HG02798 (cell line): ENCODE measurements at regions not wholly inside any gene's neighbourhood (a gene's known extent, or its start where the extent isn't known, plus 50 kb on each side); places are given as distances from the start of the nearest gene placed in this dataset.
"Not testable (repeated sequence)": the region's sequence is repeated elsewhere in the genome, so short reads cannot be mapped to it uniquely, and the experiment has no call there.

ENCODE experiments used
- ATAC-seq: cut with Tn5 transposase; IDR thresholded peaks from one replicate; pipeline ENCODE4 v1.9.1; 2021; ENCODE audit warnings: mild to moderate bottlenecking; ENCODE audit not compliant: unreplicated experiment, poor library complexity

GRCh38 chr4:24372341-24372740 is 212.0 kb downstream of the DHX15 start:
- ATAC-seq, result no peak

DNA sequence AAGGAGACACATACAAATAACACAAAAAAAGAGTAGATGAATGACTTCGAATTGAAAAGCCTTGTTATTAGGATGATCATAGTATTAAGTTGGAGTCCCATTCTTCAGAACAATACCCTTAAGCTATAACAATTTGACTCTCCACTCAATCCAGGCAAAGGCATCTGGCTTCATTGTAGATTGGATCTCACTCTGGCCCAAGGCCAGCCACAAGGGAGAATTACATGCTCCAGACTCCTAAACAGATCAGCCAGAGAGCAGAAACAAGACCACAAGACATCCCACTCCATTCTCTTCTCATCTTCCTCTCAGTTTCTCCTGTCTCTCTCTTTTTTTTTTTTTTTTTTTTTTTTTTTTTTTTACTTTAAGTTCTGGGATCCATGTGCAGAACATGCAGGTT is 213.9 kb downstream of the DHX15 start:
- ATAC-seq, result no peak

DNA sequence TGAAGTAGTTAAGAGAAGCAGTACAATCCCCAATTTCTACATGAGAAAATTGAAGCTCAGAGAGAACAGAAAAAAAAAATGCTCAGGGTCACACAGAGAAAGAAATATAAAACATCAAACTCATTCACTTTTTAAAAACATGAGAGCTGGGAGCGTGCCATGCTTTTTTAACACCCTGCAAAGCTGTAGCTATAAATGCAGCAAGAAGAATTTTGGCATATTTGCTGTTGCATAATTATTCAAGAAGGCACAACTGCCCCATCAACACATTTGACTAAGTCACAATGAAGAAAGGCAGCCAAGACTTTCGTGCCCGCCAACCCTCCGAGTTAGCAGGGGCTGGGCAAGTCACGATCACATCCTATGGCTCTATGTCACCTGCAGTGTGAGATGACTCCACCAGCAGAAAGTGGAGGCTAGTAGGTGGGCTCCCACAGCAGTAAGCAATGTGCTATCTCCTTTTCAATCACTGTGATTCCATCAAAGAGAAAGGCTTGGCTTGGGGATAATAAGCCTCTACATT is 214.8 kb downstream of the DHX15 start:
- no peak for ATAC-seq

DNA sequence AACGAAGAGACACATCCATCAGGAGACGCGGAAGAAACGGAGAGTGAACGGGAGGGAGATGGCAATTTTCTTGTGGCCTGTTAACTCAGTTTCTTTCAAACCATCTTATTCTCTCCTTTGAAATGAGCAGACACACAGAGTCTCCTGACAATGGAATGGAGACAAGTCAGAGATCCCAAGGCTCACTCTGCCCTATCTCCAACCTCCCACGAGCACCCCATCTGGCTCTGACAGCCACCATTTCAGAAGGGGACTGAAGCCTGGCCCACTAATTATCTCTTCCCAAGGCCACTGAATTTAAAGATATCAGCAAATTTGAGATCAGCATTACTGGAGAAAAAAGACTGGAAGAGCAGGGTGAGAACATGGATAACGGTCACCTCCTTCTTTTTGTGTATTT is 215.6 kb downstream of the DHX15 start:
- no peak for ATAC-seq

GRCh38 chr4:24364852-24365251 is 219.5 kb downstream of the DHX15 start:
- ATAC-seq, result no peak

DNA sequence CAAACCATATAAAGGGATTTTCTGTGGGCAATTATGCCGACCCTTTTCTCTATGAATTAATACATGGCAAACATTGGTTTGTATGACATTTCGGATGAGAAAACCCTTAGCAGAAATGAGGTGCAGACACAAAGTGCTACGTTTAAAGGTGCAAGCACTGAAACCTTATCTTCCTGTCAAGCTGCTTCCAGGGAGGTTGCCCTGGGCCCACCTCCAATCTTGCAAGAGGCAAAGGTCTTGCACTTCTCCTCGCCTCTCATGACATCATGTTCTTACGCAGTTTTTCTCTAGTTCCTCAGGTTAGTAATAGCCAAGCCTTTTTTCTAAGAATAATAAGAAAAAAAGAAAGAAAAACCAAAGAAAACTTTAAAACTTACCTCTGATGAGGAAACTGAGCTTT is 220.1 kb downstream of the DHX15 start:
- ATAC-seq, result no peak

GRCh38 chr4:24363751-24364150 is 220.6 kb downstream of the DHX15 start:
- ATAC-seq, result no peak

DNA sequence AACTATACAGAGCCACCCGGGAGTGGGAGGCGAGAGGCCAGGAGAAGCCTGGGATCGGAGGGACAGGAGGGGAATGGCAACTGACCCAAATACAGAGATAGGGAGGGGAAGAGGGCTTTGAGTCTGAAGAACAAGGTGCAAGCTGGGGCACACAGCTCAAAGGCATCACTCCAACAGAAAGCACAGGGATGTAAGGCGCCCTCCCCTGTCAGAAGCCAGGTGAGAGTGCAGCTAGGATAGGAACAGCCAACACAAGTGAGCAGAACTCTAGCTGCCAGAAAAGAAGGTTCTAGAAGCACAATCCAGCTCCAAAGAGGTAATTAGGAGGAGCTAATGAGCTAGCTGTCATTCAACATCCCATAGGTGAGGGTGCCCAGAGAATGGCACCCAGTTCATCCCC is 232.2 kb downstream of the DHX15 start:
- ATAC-seq, result no peak

DNA sequence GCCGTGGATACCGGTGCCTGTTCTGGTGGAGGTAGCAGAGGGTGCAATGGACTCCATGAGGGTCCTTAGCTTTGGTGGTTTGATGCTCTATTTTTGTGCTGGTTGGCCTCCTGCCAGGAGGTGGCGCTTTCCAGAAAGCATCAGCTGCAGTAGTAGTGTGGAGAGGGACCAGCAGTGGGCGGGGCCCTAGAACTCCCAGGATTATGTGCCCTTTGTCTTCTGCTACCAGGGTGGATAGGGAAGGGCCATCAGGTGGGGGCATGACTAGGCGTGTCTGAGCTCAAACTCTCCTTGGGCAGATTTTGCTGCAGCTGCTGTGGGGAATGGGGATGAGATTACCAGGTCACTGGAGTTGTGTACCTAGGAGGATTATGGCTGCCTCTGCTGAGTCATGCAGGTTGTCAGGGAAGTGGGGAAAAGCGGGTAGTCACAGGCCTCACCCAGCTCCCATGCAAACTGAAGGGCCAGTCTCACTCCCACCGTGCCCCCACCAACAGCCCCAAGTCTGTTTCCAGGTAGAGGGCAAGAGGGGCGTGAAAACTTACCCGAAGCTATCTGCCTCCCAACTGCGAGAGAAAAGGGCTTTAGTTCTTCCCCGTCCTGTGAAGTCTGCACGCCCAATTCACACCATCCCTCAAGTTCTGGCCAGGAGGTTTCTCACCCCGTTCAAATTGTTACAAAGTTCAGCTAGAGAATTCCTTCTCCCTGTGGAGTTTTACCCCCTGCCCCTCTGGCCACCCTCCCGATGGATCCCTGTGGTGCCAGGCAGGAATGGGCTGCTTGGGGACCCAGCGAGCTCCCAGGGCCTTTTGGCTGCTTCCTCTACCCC is 235.0 kb downstream of the DHX15 start:
- not testable (repeated sequence) for ATAC-seq

DNA sequence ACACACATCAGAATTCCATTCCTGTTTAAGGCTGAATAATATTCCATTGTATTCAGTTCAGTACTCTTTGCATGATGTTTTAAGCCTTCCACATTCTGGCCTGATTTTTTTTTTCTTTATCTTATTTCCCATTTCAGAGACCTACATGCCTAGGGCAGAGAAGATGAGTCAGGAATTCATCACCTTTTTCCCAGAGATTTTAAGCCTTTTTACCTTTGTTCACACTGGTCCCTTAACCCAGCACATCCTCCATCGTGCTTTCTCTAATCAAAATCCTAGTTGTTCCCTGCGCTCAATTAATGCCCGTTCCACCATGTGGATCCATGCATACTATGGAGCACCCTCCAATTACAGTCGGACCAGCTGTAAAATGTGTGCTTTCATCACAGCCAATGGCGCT is 245.1 kb downstream of the DHX15 start:
- no peak for ATAC-seq

DNA sequence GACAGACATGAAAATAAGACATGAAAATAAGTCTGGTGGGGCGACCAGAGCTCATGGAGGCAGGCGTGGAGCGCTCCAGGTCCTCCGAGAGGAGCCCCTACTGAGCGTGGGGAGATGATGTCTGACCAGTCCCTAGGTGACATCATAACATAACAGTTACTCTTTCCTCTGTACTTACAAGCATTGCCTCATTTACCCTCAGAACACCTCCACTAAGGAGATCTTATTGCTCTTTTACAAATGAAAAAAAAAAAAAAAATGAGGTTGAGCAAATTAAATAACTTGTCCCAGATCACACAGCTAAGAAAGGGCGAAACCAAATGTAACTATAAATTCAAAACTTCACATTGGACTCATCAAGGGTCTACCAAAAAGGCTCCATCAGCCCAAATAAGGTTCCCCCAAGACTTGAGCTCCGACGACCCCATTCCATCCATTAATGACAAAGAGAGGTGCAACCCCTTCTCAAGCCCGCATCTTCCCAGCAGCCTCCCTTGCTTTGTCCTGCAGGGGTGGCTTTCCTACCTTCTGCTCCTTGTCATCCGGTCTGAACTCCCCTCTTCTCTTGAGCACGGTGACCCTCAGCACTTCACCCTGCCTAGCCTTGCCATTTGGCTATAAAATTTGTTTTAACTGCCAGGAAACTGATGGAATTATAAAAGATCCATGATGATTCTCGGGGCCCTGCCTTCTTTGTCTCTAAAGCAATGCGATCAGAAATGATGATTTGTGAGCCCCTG is 246.7 kb downstream of the DHX15 start:
- no peak for ATAC-seq

- ATAC-seq, result no peak
Measured at GRCh38 chr4:24335616-24336015, 248.7 kb downstream of the DHX15 start.

DNA sequence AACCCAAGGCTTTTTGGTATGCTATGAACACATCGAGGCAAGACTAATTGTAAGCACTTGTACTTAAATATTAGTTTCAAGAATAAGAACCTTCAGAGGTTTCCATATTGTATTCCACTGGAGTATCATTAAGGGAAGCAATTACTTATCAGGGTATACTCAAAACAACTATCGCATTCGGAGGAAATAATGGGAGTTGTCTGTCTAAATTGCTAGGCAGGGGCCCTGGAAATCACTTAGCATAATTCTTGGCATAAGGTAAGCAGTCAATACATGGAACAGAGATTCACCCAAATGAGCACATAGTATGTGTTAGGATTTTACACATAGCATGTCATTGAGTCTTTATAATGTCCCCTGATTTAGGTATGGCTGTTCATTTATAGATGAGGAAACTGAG is 249.4 kb downstream of the DHX15 start:
- ATAC-seq, result no peak

- no peak for ATAC-seq
Measured at GRCh38 chr4:24330573-24330972, 253.8 kb downstream of the DHX15 start.

DNA sequence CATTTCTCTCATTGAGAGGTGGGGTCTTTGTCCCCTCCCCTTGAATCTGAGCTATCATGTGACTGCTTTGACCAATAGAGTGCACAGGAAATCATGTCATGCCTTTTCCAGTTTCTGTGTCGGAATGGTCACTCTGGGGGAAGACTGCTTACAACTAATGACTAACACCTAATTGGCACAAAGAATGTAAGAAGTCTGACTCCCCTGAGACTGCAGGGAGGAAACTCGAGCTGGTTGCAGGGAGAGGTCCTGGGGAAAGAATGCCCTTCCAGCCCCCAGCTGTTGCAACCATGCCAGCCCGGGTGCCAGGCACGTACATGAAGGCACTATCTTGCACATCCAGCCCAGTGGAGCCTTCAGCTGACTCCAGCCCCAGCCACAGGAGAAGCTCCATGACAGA is 254.2 kb downstream of the DHX15 start:
- no peak for ATAC-seq

DNA sequence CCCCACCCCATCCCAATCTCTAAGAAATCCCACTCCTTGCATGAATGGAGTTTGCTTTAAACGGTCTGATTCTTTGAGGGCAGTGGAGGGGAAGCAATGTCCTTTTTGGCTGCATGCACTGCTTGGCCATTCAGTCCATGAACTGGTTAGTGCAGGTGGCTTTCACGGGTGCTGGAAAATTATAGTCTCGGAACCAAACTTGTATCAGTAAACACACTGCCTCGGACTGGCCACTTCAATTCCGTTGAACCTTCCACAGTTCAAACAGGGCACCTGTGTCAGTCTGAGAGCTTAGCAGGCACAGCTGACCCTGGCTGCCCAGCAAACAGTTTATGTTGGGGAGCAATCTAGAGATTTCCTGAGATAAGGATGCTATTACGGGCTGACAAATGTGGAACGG is 255.6 kb downstream of the DHX15 start:
- ATAC-seq, result no peak

- no peak for ATAC-seq
Measured at GRCh38 chr4:24328310-24328709, 256.0 kb downstream of the DHX15 start.

DNA sequence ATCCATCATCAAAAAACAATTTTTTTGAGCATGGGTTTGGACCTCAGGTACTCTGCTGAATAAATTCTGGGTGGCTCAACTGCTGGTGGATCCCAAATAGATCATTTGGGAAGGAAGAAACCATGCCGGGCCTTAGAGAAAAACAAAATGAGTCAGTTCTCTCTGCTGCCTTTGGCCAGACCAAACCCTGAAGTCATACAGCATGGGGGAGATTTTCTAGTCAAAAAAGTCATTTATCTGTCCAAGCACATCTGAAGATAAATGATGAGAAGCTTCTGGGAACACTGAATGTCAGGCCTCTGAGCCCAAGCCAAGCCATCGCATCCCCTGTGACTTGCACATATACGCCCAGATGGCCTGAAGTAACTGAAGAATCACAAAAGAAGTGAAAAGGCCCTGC is 261.4 kb downstream of the DHX15 start:
- ATAC-seq, result no peak

DNA sequence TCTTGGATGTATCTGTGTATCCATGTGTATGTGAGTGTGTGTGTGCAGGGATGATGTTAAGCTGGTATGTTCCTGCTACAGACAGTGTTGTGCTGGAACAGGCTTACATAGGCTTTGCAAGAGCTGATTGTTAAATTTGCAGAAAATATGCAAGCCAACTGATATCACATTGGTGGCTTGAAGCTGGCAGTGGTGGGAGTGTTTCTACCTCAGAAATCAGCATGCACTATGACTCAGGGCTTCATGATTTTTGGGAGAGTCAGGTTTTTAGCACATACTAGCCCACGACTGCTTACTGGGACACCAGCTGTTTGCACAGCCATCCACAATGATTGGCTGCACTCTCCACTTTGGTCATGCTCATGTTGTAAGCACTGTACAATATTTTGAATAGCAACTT is 261.8 kb downstream of the DHX15 start:
- no peak for ATAC-seq

DNA sequence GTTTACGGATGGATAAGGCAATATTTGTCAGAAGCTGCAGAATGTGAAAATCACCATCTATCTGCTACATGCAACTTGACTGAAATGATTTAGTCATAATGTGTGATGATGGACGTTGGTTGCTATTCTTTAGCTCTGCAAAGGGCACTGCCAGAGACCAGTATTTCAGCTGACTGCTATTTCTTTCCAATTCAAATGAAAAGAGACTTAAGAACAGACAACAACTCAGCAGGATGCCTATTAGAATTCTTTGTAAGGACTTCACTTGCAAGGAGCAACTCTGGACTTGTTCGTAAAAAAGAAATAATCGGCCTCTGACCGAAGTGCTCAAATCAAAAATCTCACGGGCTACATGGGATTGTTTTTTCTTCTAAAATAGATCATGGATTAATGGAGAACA is 262.7 kb downstream of the DHX15 start:
- ATAC-seq, result no peak

- no peak for ATAC-seq
Measured at GRCh38 chr4:24321131-24321530, 263.2 kb downstream of the DHX15 start.

DNA sequence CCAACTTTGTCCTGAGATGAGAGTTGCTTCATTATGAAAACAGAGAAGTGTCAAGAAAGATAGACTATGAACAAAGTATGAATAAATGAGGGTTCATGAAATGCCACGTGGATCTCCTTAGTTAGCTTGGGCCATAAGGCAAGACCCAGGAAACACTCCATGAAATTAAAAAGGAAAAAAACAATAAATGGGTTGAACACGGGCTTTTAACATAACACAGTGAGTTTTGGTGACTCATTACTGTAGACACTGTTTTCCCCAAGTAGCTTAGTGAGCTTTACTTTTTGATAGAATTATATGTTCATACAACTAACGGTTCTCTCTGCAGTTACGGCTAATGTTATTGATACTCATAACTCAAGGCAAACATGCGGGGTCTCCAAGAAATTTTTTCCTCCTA is 265.0 kb downstream of the DHX15 start:
- no peak for ATAC-seq
